ENCODE measurements at regions not wholly inside any gene's neighbourhood (a gene's known extent, or its start where the extent isn't known, plus 50 kb on each side); places are given as distances from the start of the nearest gene placed in this dataset.
A peak's percentile ranks its signal among the peaks of the same experiment; 100 is the strongest.
"Not testable (repeated sequence)": the region's sequence is repeated elsewhere in the genome, so short reads cannot be mapped to it uniquely, and the experiment has no call there.

GRCh38 chr5:82956600-82956999, 120.6 kb downstream of the TMEM167A start:
- DNase-seq (ENCODE audit: low spot score): no peak

GRCh38 chr5:82952326-82952725, 124.9 kb downstream of the TMEM167A start:
- no peak for DNase-seq (ENCODE audit: low spot score)

- DNase-seq (ENCODE audit: low spot score): not testable (repeated sequence)
These were observed 132.9 kb downstream of the TMEM167A start for GRCh38 chr5:82944267-82944666.

GRCh38 chr5:82942083-82942881, 134.9 kb downstream of the TMEM167A start:
- no peak for DNase-seq (ENCODE audit: low spot score)

- no peak for DNase-seq (ENCODE audit: low spot score)
These were observed 138.1 kb downstream of the TMEM167A start for GRCh38 chr5:82938901-82939725.

- DNase-seq (ENCODE audit: low spot score): not testable (repeated sequence)
These were observed 144.5 kb downstream of the TMEM167A start for GRCh38 chr5:82932473-82933220.

- no peak for DNase-seq (ENCODE audit: low spot score)
These were observed 146.1 kb downstream of the TMEM167A start for GRCh38 chr5:82931110-82931509.

- no peak for DNase-seq (ENCODE audit: low spot score)
These were observed 152.2 kb downstream of the TMEM167A start for GRCh38 chr5:82925061-82925411.

GRCh38 chr5:82924226-82925060, 152.8 kb downstream of the TMEM167A start:
- no peak for DNase-seq (ENCODE audit: low spot score)

- DNase-seq (ENCODE audit: low spot score): peak; percentile 79
These were observed 155.0 kb downstream of the TMEM167A start for GRCh38 chr5:82922086-82922734.

- no peak for DNase-seq (ENCODE audit: low spot score)
These were observed 158.7 kb downstream of the TMEM167A start for GRCh38 chr5:82918311-82919031.

- no peak for DNase-seq (ENCODE audit: low spot score)
These were observed 159.6 kb downstream of the TMEM167A start for GRCh38 chr5:82917584-82917983.

GRCh38 chr5:82913971-82914370, 163.2 kb downstream of the TMEM167A start:
- no peak for DNase-seq (ENCODE audit: low spot score)

- DNase-seq (ENCODE audit: low spot score): no peak
These were observed 164.7 kb downstream of the TMEM167A start for GRCh38 chr5:82912462-82912861.

GRCh38 chr5:82911910-82912309, 165.3 kb downstream of the TMEM167A start:
- DNase-seq (ENCODE audit: low spot score): no peak

GRCh38 chr5:82910905-82911304, 166.3 kb downstream of the TMEM167A start:
- no peak for DNase-seq (ENCODE audit: low spot score)

- DNase-seq (ENCODE audit: low spot score): no peak
These were observed 166.7 kb downstream of the TMEM167A start for GRCh38 chr5:82910491-82910890.

- DNase-seq (ENCODE audit: low spot score): no peak
These were observed 167.4 kb downstream of the TMEM167A start for GRCh38 chr5:82909771-82910170.

- DNase-seq (ENCODE audit: low spot score): no peak
These were observed 171.2 kb downstream of the TMEM167A start for GRCh38 chr5:82905986-82906385.

- no peak for DNase-seq (ENCODE audit: low spot score)
These were observed 175.8 kb downstream of the TMEM167A start for GRCh38 chr5:82901281-82901888.

Data from Ammon's horn (tissue), 1 donor.